CD4-positive, alpha-beta T cell (primary cell): ENCODE measurements at regions not wholly inside any gene's neighbourhood (a gene's known extent, or its start where the extent isn't known, plus 50 kb on each side); places are given as distances from the start of the nearest gene placed in this dataset.

Experiments used
- ATAC-seq: fragments of 200-7000 bp; cut with Tn5 transposase; one replicate; pipeline ENCODE4 v1.10.0; 2022; ENCODE audit warnings: mild to moderate bottlenecking; ENCODE audit not compliant: poor library complexity
- CTCF ChIA-PET: fragments of 350-600 bp; sonication (Branson Sonifier 250); formaldehyde crosslinking; loops from one replicate; lab custom pipeline; 2021; ENCODE audit warnings: antibody characterized with exemption, inconsistent platforms; lab: Charles Lee
- POLR2A ChIA-PET: fragments of 350-600 bp; sonication (Branson Sonifier 250); formaldehyde crosslinking; loops from one replicate; lab custom pipeline; 2021; ENCODE audit warnings: antibody characterized with exemption, inconsistent platforms; lab: Charles Lee
- DNase-seq, 14 experiments: peaks; one replicate each; pipeline ENCODE4 v3.0.0-alpha.2; 2013 to 2020; ENCODE audit warnings: mixed read lengths in 2 of 14
- H3K27ac ChIP-seq, 2 donors: one replicate each; pipeline versions ENCODE4 v1.5.1 to v1.7.0; 2013; ENCODE audit warnings: low read length in 2 of 2, low read depth in 1 of 2, mild to moderate bottlenecking in 1 of 2
- H3K27me3 ChIP-seq, 2 experiments: 1 replicate in 1 of 2; 2 replicates in 1 of 2; pipeline versions ENCODE4 v1.6.1 to v1.7.0; 2013; ENCODE audit warnings: low read length in 2 of 2, control low read depth in 1 of 2, mild to moderate bottlenecking in 1 of 2, moderate library complexity in 1 of 2; ENCODE audit not compliant: insufficient read depth in 2 of 2, control insufficient read depth in 1 of 2
- H3K36me3 ChIP-seq: one replicate; pipeline ENCODE4 v1.6.1; 2013; ENCODE audit warnings: low read length, control low read depth; ENCODE audit not compliant: insufficient read depth
- H3K4me1 ChIP-seq: one replicate; pipeline ENCODE4 v1.6.1; 2013; ENCODE audit warnings: low read length, control low read depth; ENCODE audit not compliant: insufficient read depth
- H3K4me3 ChIP-seq: one replicate; pipeline ENCODE4 v1.5.1; 2013; ENCODE audit warnings: mild to moderate bottlenecking, low read length, moderate library complexity
- H3K9me3 ChIP-seq, 2 experiments: 1 replicate in 1 of 2; 2 replicates in 1 of 2; pipeline versions ENCODE4 v1.6.1 to v1.7.0; 2013; ENCODE audit warnings: low read length in 2 of 2, mild to moderate bottlenecking in 2 of 2, control low read depth in 1 of 2, moderate library complexity in 1 of 2; ENCODE audit not compliant: control insufficient read depth in 1 of 2, insufficient read depth in 1 of 2
- H3K27ac Mint-ChIP-seq: one replicate; pipeline ENCODE4 v1.8.0; 2020; ENCODE audit warnings: mixed read lengths
- H3K27me3 Mint-ChIP-seq: one replicate; pipeline ENCODE4 v1.8.0; 2021; ENCODE audit warnings: mixed read lengths
- H3K36me3 Mint-ChIP-seq: one replicate; pipeline ENCODE4 v1.8.0; 2021; ENCODE audit warnings: low read depth, mixed read lengths
- H3K4me1 Mint-ChIP-seq: one replicate; pipeline ENCODE4 v1.8.0; 2021; ENCODE audit warnings: low read depth, mixed read lengths
- H3K4me3 Mint-ChIP-seq: one replicate; pipeline ENCODE4 v1.8.0; 2020; ENCODE audit warnings: mild to moderate bottlenecking, mixed read lengths
- H3K9me3 Mint-ChIP-seq: one replicate; pipeline ENCODE4 v1.8.0; 2020; ENCODE audit warnings: mixed read lengths
- CTCF ChIP-seq: fragments of 200-600 bp; IDR thresholded peaks from one replicate; pipeline ENCODE4 v1.8.0; 2022; ENCODE audit warnings: antibody characterized with exemption, mild to moderate bottlenecking
- intact Hi-C, 2 experiments: fragments of 100-400 bp; cut with DNase I in 1 of 2; cut with micrococcal nuclease in 1 of 2; formaldehyde crosslinking; loops; one replicate each; pipeline versions ENCODE4 v1.15.1 to v1.9.0; 2023 to 2025; cut with DNase I, micrococcal nuclease

- no peak for TF ChIP-seq CTCF
- peaks cover 11% of the 10 kb centered on the region for H3K27me3 Mint-ChIP-seq
- H3K9me3 Mint-ChIP-seq: peaks cover 5% of the 10 kb centered on the region
- H3K36me3 ChIP-seq: no peaks in the 10 kb centered on the region
- ATAC-seq: no peak
- no peaks in the 10 kb centered on the region for H3K4me1 ChIP-seq
- no peaks in the 10 kb centered on the region for H3K27me3 ChIP-seq
- CTCF ChIA-PET: no interaction called here
- H3K36me3 Mint-ChIP-seq: no peaks in the 10 kb centered on the region
- POLR2A ChIA-PET: no interaction called here
- no peak overlapping the region for H3K4me3 ChIP-seq
- H3K27ac ChIP-seq: no peak overlapping the region
- intact Hi-C loops: no loop called here
- H3K27ac Mint-ChIP-seq: no peak overlapping the region
- no peak for DNase-seq
- H3K4me1 Mint-ChIP-seq: no peaks in the 10 kb centered on the region
- peaks cover 0 to 3% of the 10 kb centered on the region in 2 experiments for H3K9me3 ChIP-seq
- no peak overlapping the region for H3K4me3 Mint-ChIP-seq
Observed at GRCh38 chr12:98090731-98091130, 424.7 kb upstream of the TMPO start.

- intact Hi-C loops: no loop called here
- Histone ChIP-seq H3K9me3 (no peaks in the 10 kb centered on the region), H3K4me3 (no peak overlapping the region), H3K4me1 (no peaks in the 10 kb centered on the region), H3K27me3 (peaks cover 0 to 3% of the 10 kb centered on the region in 2 experiments), H3K36me3 (no peaks in the 10 kb centered on the region), H3K27ac (no peak overlapping the region)
- H3K9me3 Mint-ChIP-seq: peaks cover 5% of the 10 kb centered on the region
- no peaks in the 10 kb centered on the region for H3K4me1 Mint-ChIP-seq
- ChIA-PET POLR2A (no interaction called here), CTCF (no interaction called here)
- H3K27ac Mint-ChIP-seq: no peak overlapping the region
- no peak for ATAC-seq
- no peak for TF ChIP-seq CTCF
- H3K4me3 Mint-ChIP-seq: no peak overlapping the region
- no peak for DNase-seq
- no peaks in the 10 kb centered on the region for H3K36me3 Mint-ChIP-seq
- peaks cover 3% of the 10 kb centered on the region for H3K27me3 Mint-ChIP-seq
Observed at GRCh38 chr12:98096436-98096835, 419.0 kb upstream of the TMPO start.

GRCh38 chr12:98106031-98106683, 409.2 kb upstream of the TMPO start:
- CTCF ChIA-PET: no interaction called here
- H3K36me3 ChIP-seq: no peaks in the 10 kb centered on the region
- no peak for ATAC-seq
- DNase-seq: no peak
- no peak overlapping the region for H3K27ac ChIP-seq
- Mint-ChIP-seq H3K36me3 (no peaks in the 10 kb centered on the region), H3K9me3 (no peaks in the 10 kb centered on the region), H3K27me3 (peaks cover 4% of the 10 kb centered on the region), H3K4me3 (no peak overlapping the region), H3K27ac (no peak overlapping the region), H3K4me1 (no peaks in the 10 kb centered on the region)
- POLR2A ChIA-PET: no interaction called here
- H3K4me1 ChIP-seq: no peaks in the 10 kb centered on the region
- no peaks in the 10 kb centered on the region for H3K27me3 ChIP-seq
- TF ChIP-seq CTCF: no peak
- no peaks in the 10 kb centered on the region for H3K9me3 ChIP-seq
- intact Hi-C loops: no loop called here
- no peak overlapping the region for H3K4me3 ChIP-seq
